SK-N-SH (cell line): ENCODE measurements at regions not wholly inside any gene's neighbourhood (a gene's known extent, or its start where the extent isn't known, plus 50 kb on each side); places are given as distances from the start of the nearest gene placed in this dataset.
A peak's percentile ranks its signal among the peaks of the same experiment; 100 is the strongest.

ENCODE experiments used
- CTCF ChIA-PET: fragments of 300-600, 350-600 bp; formaldehyde crosslinking; extraction: SDS; loops from one replicate; lab custom pipeline; 2021; lab: Yijun Ruan, JAX
- POLR2A ChIA-PET: fragments of 350-600 bp; sonication (Branson Sonifier 250); formaldehyde crosslinking; extraction: SDS; loops from one replicate; lab custom pipeline; 2020; ENCODE audit warnings: antibody characterized with exemption, inconsistent platforms; lab: Yijun Ruan, JAX
- DNase-seq: peaks from one replicate; pipeline ENCODE4 v3.0.0; 2012
- H2AFZ ChIP-seq: fragments of 200-600 bp; sonication (generic); 2 replicates; pipeline ENCODE4 v1.8.1; 2016; ENCODE audit warnings: antibody characterized with exemption, mild to moderate bottlenecking, low read depth
- H3F3A ChIP-seq: fragments of 200-600 bp; sonication (generic); replicated peaks from 2 replicates; pipeline ENCODE3; 2016; ENCODE audit warnings: antibody characterized with exemption, mild to moderate bottlenecking; ENCODE audit not compliant: insufficient read depth
- H3K27ac ChIP-seq, 2 experiments: fragments of 200-500 bp in 1 of 2; fragments of 200-600 bp in 1 of 2; sonication (Bioruptor generic) in 1 of 2; sonication (generic), shearing (Covaris generic) in 1 of 2; 2 replicates each; pipeline versions ENCODE4 v1.5.1 to v1.6.1; 2014 to 2016; ENCODE audit warnings: low read depth in 2 of 2, inconsistent platforms in 1 of 2, low read length in 1 of 2, mild to moderate bottlenecking in 1 of 2, mixed read lengths in 1 of 2
- H3K27me3 ChIP-seq: fragments of 200-600 bp; sonication (generic), shearing (Covaris generic); 2 replicates; pipeline ENCODE4 v1.6.1; 2016; ENCODE audit warnings: mixed run types; ENCODE audit not compliant: insufficient read depth
- H3K36me3 ChIP-seq, 2 experiments: fragments of 200-500 bp in 1 of 2; fragments of 200-600 bp in 1 of 2; sonication (Bioruptor generic) in 1 of 2; sonication (generic) in 1 of 2; replicated peaks in 1 of 2; 2 replicates each; pipeline versions ENCODE3 to v1.5.1; 2014 to 2016; ENCODE audit warnings: low read length in 1 of 2, mild to moderate bottlenecking in 1 of 2; ENCODE audit not compliant: insufficient read depth in 2 of 2, control insufficient read depth in 1 of 2
- H3K4me1 ChIP-seq, 2 experiments: fragments of 200-500 bp in 1 of 2; fragments of 200-600 bp in 1 of 2; sonication (Bioruptor generic) in 1 of 2; sonication (generic), shearing (Covaris generic) in 1 of 2; 2 replicates each; pipeline versions ENCODE4 v1.5.1 to v1.6.1; 2014 to 2016; ENCODE audit warnings: low read depth in 1 of 2, low read length in 1 of 2, mixed run types in 1 of 2; ENCODE audit not compliant: insufficient read depth in 2 of 2, control insufficient read depth in 1 of 2
- H3K4me2 ChIP-seq: fragments of 200-600 bp; sonication (generic), shearing (Covaris generic); 2 replicates; pipeline ENCODE4 v1.6.1; 2017; ENCODE audit warnings: mixed run types
- H3K4me3 ChIP-seq, 2 experiments: fragments of 200-500 bp in 1 of 2; fragments of 200-600 bp in 1 of 2; sonication (Bioruptor generic) in 1 of 2; sonication (generic), shearing (Covaris generic) in 1 of 2; 2 replicates each; pipeline versions ENCODE4 v1.5.1 to v1.8.1; 2014 to 2016; ENCODE audit warnings: low read depth in 2 of 2, inconsistent platforms in 1 of 2, low read length in 1 of 2, mild to moderate bottlenecking in 1 of 2, mixed read lengths in 1 of 2, moderate library complexity in 1 of 2
- H3K79me2 ChIP-seq: fragments of 200-600 bp; sonication (generic); 2 replicates; pipeline ENCODE4 v1.8.1; 2017; ENCODE audit warnings: mild to moderate bottlenecking; ENCODE audit not compliant: insufficient read depth
- H3K9ac ChIP-seq: fragments of 200-600 bp; sonication (generic); 2 replicates; pipeline ENCODE4 v1.6.1; 2017; ENCODE audit warnings: mixed run types
- H3K9me2 ChIP-seq: fragments of 200-600 bp; sonication (generic); 2 replicates; pipeline ENCODE4 v1.6.1; 2017; ENCODE audit warnings: mixed run types
- H3K9me3 ChIP-seq: fragments of 200-600 bp; sonication (generic); 2 replicates; pipeline ENCODE4 v1.6.1; 2017; ENCODE audit warnings: mixed run types, mild to moderate bottlenecking, moderate library complexity
- H4K20me1 ChIP-seq: fragments of 200-600 bp; sonication (generic); 2 replicates; pipeline ENCODE4 v1.6.1; 2017; ENCODE audit warnings: mild to moderate bottlenecking, mixed run types; ENCODE audit not compliant: insufficient read depth
- CTCF ChIP-seq: fragments of 200-600 bp; sonication (generic); IDR thresholded peaks from 2 replicates; pipeline ENCODE4 v1.6.1; 2017; ENCODE audit warnings: antibody characterized with exemption, mild to moderate bottlenecking, moderate library complexity
- ELF1 ChIP-seq: IDR thresholded peaks from 2 replicates; pipeline ENCODE4 v1.4.0; 2012
- FOXJ3 ChIP-seq: sonication (generic); formaldehyde crosslinking; IDR thresholded peaks from 2 replicates; pipeline ENCODE4 v1.5.1; 2020; ENCODE audit warnings: mild to moderate bottlenecking, missing genetic modification reagents
- GABPA ChIP-seq: IDR thresholded peaks from 2 replicates; pipeline ENCODE4 v1.4.0; 2012; ENCODE audit warnings: low read depth, mild to moderate bottlenecking
- GATA2 ChIP-seq: sonication (generic); formaldehyde crosslinking; IDR thresholded peaks from 2 replicates; pipeline ENCODE4 v1.5.0; 2020; ENCODE audit warnings: mild to moderate bottlenecking, missing genetic modification reagents
- RCOR1 ChIP-seq: fragments of 150-350 bp; IDR thresholded peaks from 2 replicates; pipeline ENCODE4 v1.6.1; 2017; ENCODE audit warnings: antibody characterized with exemption, low read length
- TAF1 ChIP-seq: IDR thresholded peaks from 2 replicates; pipeline ENCODE4 v1.6.1; 2012; ENCODE audit warnings: low read depth, mild to moderate bottlenecking, low read length, moderate library complexity, borderline replicate concordance
- TCF12 ChIP-seq: IDR thresholded peaks from 2 replicates; pipeline ENCODE4 v1.4.0; 2012
- WGBS: methylation state at CpG from one replicate; pipeline ENCODE4 v1.1.6; 2017; ENCODE audit warnings: low lambda C conversion rate; 5-methylcytosine and 5-hydroxymethylcytosine counted together

DNA sequence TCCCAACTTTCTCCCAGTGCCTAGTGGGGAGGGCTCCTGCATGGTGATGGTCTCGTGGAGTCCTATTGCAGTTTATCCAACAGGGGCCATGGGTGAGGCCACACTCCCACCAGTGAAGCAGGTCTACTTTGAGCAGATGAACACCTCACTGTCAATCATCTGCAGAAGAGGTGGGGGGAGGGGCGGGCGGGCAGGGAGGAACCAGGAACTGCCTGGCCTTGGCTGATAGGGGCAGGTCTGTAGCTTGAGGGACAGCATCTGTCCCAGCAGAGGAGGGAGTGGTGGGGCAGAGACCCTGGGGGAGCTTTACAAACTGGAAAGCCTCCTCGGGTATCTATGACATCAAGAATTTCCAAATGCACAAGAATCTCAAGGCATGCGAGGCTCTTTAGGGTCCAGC, 58.7 kb upstream of the ZNF423 start (continued):
- TF ChIP-seq CTCF, result no peak
- no peak for TF ChIP-seq FOXJ3
- no peak for TF ChIP-seq RCOR1
- TF ChIP-seq GATA2 (CRISPR knock-in tag), result no peak
- TF ChIP-seq GABPA, result no peak

DNA sequence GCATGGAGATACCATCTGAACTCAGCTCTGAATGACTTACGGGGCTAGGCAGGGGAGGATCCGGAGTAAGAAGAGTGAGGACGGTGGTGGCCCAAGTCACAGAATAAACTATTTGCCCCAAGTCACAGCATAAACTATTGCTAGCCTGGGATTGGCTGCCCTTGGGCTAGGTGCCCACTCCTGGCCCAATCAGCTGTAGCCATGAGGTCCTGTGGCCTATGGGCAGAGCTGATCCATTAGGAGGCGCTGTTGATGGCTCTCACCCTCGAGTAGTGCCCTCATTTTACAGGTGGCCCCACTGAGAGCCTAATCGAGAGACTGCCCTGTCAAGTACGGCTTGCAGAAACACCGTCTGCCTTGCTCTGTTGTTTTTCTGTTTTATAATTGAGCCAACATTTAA, 62.3 kb upstream of the ZNF423 start:
- Histone ChIP-seq H3K27ac (no peak overlapping the region), H3K27me3 (no peaks in the 10 kb centered on the region), H3K4me3 (no peak overlapping the region), H3K36me3 (no peaks in the 10 kb centered on the region), H3K4me1 (peaks cover 0 to 3% of the 10 kb centered on the region in 2 experiments; a peak in 1 of 4 replicates), H3F3A (no peaks in the 10 kb centered on the region), H4K20me1 (no peaks in the 10 kb centered on the region), H3K79me2 (no peaks in the 10 kb centered on the region), H2AFZ (no peak overlapping the region), H3K9me3 (no peaks in the 10 kb centered on the region)
- CTCF ChIA-PET, result interaction anchor here (1.6 kb wide), 1 partner anchor 61 kb away, joined by 9 read pairs; no protein-coding TSS in a partner anchor
- 88% methylated on average over 6 of the region's 8 CpGs for whole genome bisulfite sequencing
- DNase-seq, result no peak
- POLR2A ChIA-PET, result no interaction called here
- TF ChIP-seq TCF12, result no peak
- TF ChIP-seq CTCF, result peak; percentile 7; the same call in 1 of the 2 replicates
- TF ChIP-seq ELF1, result no peak
- TF ChIP-seq, all 33 proteins: peak for 1
- no peak overlapping the region for H3K4me2 ChIP-seq
- no peaks in the 10 kb centered on the region for H3K9me2 ChIP-seq
- H3K9ac ChIP-seq, result no peak overlapping the region

GRCh38 chr16:49919327-49919726, 63.4 kb upstream of the ZNF423 start:
- Histone ChIP-seq H4K20me1 (no peaks in the 10 kb centered on the region), H3K4me1 (peaks cover 0 to 3% of the 10 kb centered on the region in 2 experiments; a peak in 1 of 4 replicates), H3K9ac (no peak overlapping the region), H3F3A (no peaks in the 10 kb centered on the region), H3K36me3 (no peaks in the 10 kb centered on the region), H3K79me2 (no peaks in the 10 kb centered on the region), H3K27ac (no peak overlapping the region), H2AFZ (no peak overlapping the region)
- CTCF ChIA-PET, result interaction anchor here (0.6 to 8.5 kb wide), 7 partner anchors 12 to 717 kb away, joined by 3 to 102 read pairs (median 4); partner anchors contain the start of gene ZNF423
- TF ChIP-seq GABPA, result no peak
- no peak for TF ChIP-seq TAF1
- TF ChIP-seq, all 33 proteins: peak for 0
- H3K9me2 ChIP-seq, result no peaks in the 10 kb centered on the region
- POLR2A ChIA-PET, result no interaction called here
- no peak overlapping the region for H3K4me2 ChIP-seq
- H3K9me3 ChIP-seq, result no peaks in the 10 kb centered on the region
- DNase-seq, result no peak
- H3K27me3 ChIP-seq, result no peaks in the 10 kb centered on the region
- H3K4me3 ChIP-seq, result no peak overlapping the region
- WGBS, result 46% methylated on average over 3 of the region's 3 CpGs
